ENCODE measurements at regions not wholly inside any gene's neighbourhood (a gene's known extent, or its start where the extent isn't known, plus 50 kb on each side); places are given as distances from the start of the nearest gene placed in this dataset.

- no peaks in the 10 kb centered on the region for H3K4me1 ChIP-seq
- DNase-seq, result no peak
- intact Hi-C loops (cut with DNase I), result no loop called here
- no peaks in the 10 kb centered on the region for H3K36me3 ChIP-seq
- no peak overlapping the region for H3K27ac ChIP-seq
- no peaks in the 10 kb centered on the region for H3K27me3 ChIP-seq
- 87 to 92% methylated on average over 9 of the region's 9 CpGs for WGBS, 2 donors
- no peaks in the 10 kb centered on the region for H3K9me3 ChIP-seq
- no peak for TF ChIP-seq POLR2AphosphoS5 (IDR thresholded peaks at IDR 0.05)
- TF ChIP-seq CTCF (IDR thresholded peaks at IDR 0.05), result no peak
- TF ChIP-seq EP300 (IDR thresholded peaks at IDR 0.05), result no peak
- no peak overlapping the region for H3K4me3 ChIP-seq
These were observed 51.4 kb upstream of the KANK4 start for GRCh38 chr1:62370594-62370993.

- intact Hi-C loops (cut with DNase I), result no loop called here
- Histone ChIP-seq H3K27me3 (no peaks in the 10 kb centered on the region), H3K36me3 (no peaks in the 10 kb centered on the region), H3K4me1 (no peaks in the 10 kb centered on the region), H3K9me3 (no peaks in the 10 kb centered on the region), H3K27ac (no peak overlapping the region), H3K4me3 (no peak overlapping the region)
- TF ChIP-seq POLR2AphosphoS5 (IDR thresholded peaks at IDR 0.05), result no peak
- no peak for TF ChIP-seq POLR2A (IDR thresholded peaks at IDR 0.05)
- TF ChIP-seq EP300 (IDR thresholded peaks at IDR 0.05), result no peak
- no peak for TF ChIP-seq CTCF (IDR thresholded peaks at IDR 0.05)
- DNase-seq, result no peak
- WGBS, 2 donors, result 80 to 90% methylated on average over 2 of the region's 2 CpGs
These were observed 52.1 kb upstream of the KANK4 start for GRCh38 chr1:62371375-62371774.

- Histone ChIP-seq H3K27me3 (no peaks in the 10 kb centered on the region), H3K27ac (no peak overlapping the region), H3K9me3 (no peaks in the 10 kb centered on the region), H3K4me1 (no peaks in the 10 kb centered on the region), H3K36me3 (no peaks in the 10 kb centered on the region), H3K4me3 (no peak overlapping the region)
- 95 to 97% methylated on average over 5 of the region's 5 CpGs for WGBS, 2 donors
- no peak for DNase-seq
- TF ChIP-seq CTCF (IDR thresholded peaks at IDR 0.05) (no peak), EP300 (IDR thresholded peaks at IDR 0.05) (no peak), POLR2A (IDR thresholded peaks at IDR 0.05) (no peak), POLR2AphosphoS5 (IDR thresholded peaks at IDR 0.05) (no peak)
- intact Hi-C loops (cut with DNase I), result no loop called here
These were observed 54.0 kb upstream of the KANK4 start for GRCh38 chr1:62373221-62373620.

- no peak for DNase-seq
- TF ChIP-seq CTCF (IDR thresholded peaks at IDR 0.05) (no peak), POLR2A (IDR thresholded peaks at IDR 0.05) (no peak), EP300 (IDR thresholded peaks at IDR 0.05) (no peak), POLR2AphosphoS5 (IDR thresholded peaks at IDR 0.05) (no peak)
- Histone ChIP-seq H3K36me3 (no peaks in the 10 kb centered on the region), H3K4me3 (no peak overlapping the region), H3K27me3 (no peaks in the 10 kb centered on the region), H3K4me1 (no peaks in the 10 kb centered on the region), H3K9me3 (no peaks in the 10 kb centered on the region), H3K27ac (no peak overlapping the region)
- intact Hi-C loops (cut with DNase I), result no loop called here
- WGBS, 2 donors, result 43 to 70% methylated on average over 3 of the region's 3 CpGs
These were observed 57.9 kb upstream of the KANK4 start for GRCh38 chr1:62377043-62377562.

GRCh38 chr1:62380181-62380580, 56.7 kb upstream of the USP1 start:
- Histone ChIP-seq H3K36me3 (no peaks in the 10 kb centered on the region), H3K9me3 (no peaks in the 10 kb centered on the region), H3K4me3 (no peak overlapping the region), H3K4me1 (peaks cover 0 to 13% (median 10%) of the 10 kb centered on the region in 4 donors), H3K27me3 (no peaks in the 10 kb centered on the region), H3K27ac (no peak overlapping the region)
- WGBS, 2 donors, result 89 to 93% methylated on average over 5 of the region's 5 CpGs
- TF ChIP-seq POLR2AphosphoS5 (IDR thresholded peaks at IDR 0.05) (no peak), CTCF (IDR thresholded peaks at IDR 0.05) (no peak), EP300 (IDR thresholded peaks at IDR 0.05) (no peak), POLR2A (IDR thresholded peaks at IDR 0.05) (no peak)
- no peak for DNase-seq
- intact Hi-C loops (cut with DNase I), result no loop called here

Measured in sigmoid colon (tissue), 6 donors.